ENCODE measurements at regions not wholly inside any gene's neighbourhood (a gene's known extent, or its start where the extent isn't known, plus 50 kb on each side); places are given as distances from the start of the nearest gene placed in this dataset.

- Histone ChIP-seq H3K36me3 (no peaks in the 10 kb centered on the region), H3K27ac (no peak overlapping the region), H3K27me3 (no peaks in the 10 kb centered on the region), H3K4me3 (no peak overlapping the region), H3K9me3 (no peaks in the 10 kb centered on the region), H3K4me1 (no peaks in the 10 kb centered on the region)
- DNase-seq: no peak
- in situ Hi-C loops (cut with MboI; ENCODE audit: low pct_ligation_motif_present in 1 of 4, low pct_unique_long_range_greater_than_20kb in 1 of 4, low sequenced_read_pairs in 3 of 4): loop anchor here in 1 of 4 donors (25.0 kb wide), 1 partner anchor 925 kb away; no protein-coding TSS in a partner anchor
- TF ChIP-seq EP300 (IDR thresholded peaks at IDR 0.05; ENCODE audit: low read depth): no peak
- no peak for TF ChIP-seq POLR2A (IDR thresholded peaks at IDR 0.05)
- TF ChIP-seq POLR2AphosphoS5 (IDR thresholded peaks at IDR 0.05): no peak
- TF ChIP-seq CTCF (IDR thresholded peaks at IDR 0.05): no peak
- WGBS, 2 donors (ENCODE audit: low coverage in 1 of 2): 78% methylated on average over 10 to 13 of the region's 13 CpGs
- intact Hi-C loops (cut with DNase I; ENCODE audit: low total_unique reads): no loop called here
Observed at GRCh38 chr3:188962253-188963247, 209.2 kb upstream of the TPRG1 start.

DNA sequence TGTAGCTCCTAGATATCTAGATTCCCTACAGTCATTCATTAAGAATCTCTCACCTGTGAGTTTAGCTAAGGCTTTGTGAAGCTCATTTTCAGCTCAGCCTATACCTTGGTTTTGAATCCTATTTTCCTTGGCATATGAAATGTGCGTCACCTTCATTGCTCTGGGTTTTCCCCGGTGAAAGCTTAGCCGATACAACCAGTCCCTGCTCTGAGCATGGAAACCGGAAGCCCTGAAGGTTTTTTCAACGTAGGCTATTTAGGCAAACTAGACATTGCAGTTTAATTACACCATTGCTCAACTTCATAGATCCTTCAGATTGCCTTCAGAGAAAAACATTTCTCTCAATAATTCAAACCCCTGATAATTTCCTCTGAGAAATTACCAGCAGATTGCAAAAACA, 206.8 kb upstream of the TPRG1 start:
- Histone ChIP-seq H3K27ac (no peak overlapping the region), H3K4me3 (no peak overlapping the region), H3K36me3 (no peaks in the 10 kb centered on the region), H3K9me3 (no peaks in the 10 kb centered on the region), H3K4me1 (no peaks in the 10 kb centered on the region), H3K27me3 (no peaks in the 10 kb centered on the region)
- intact Hi-C loops (cut with DNase I; ENCODE audit: low total_unique reads) (no loop called here), in situ Hi-C loops (cut with MboI; ENCODE audit: low pct_ligation_motif_present in 1 of 4, low pct_unique_long_range_greater_than_20kb in 1 of 4, low sequenced_read_pairs in 3 of 4) (loop anchor here in 1 of 4 donors (25.0 kb wide), 1 partner anchor 928 kb away; no protein-coding TSS in a partner anchor)
- DNase-seq: no peak
- no peak for TF ChIP-seq CTCF (IDR thresholded peaks at IDR 0.05)
- no peak for TF ChIP-seq EP300 (IDR thresholded peaks at IDR 0.05; ENCODE audit: low read depth)
- TF ChIP-seq POLR2A (IDR thresholded peaks at IDR 0.05): no peak
- no peak for TF ChIP-seq POLR2AphosphoS5 (IDR thresholded peaks at IDR 0.05)
- WGBS, 2 donors (ENCODE audit: low coverage in 1 of 2): 87 to 94% methylated on average over 5 of the region's 5 CpGs

DNA sequence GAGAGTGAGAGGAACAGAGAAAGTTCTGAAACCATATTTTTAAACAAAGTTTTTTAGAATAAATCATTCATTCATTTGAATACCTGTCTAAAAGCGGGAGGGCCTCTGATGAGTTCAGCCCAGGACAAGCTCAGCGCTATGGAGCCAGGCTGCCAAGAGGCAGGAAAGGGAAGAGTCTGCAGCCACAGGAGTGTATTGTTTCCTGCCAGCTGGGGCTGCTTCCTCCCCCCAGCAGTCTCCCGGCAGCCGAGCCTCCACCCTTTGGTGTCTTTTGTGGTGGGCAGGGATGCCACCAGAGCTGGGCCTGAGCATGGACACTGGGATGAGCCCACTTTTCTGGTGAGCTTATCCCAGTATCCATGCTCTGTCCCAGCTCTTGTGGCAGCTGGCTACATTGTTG, 199.5 kb upstream of the TPRG1 start:
- H3K27ac ChIP-seq: no peak overlapping the region
- no peak overlapping the region for H3K4me3 ChIP-seq
- TF ChIP-seq POLR2A (IDR thresholded peaks at IDR 0.05): no peak
- no peak for TF ChIP-seq EP300 (IDR thresholded peaks at IDR 0.05; ENCODE audit: low read depth)
- no peak for TF ChIP-seq POLR2AphosphoS5 (IDR thresholded peaks at IDR 0.05)
- TF ChIP-seq CTCF (IDR thresholded peaks at IDR 0.05): no peak
- in situ Hi-C loops (cut with MboI; ENCODE audit: low pct_ligation_motif_present in 1 of 4, low pct_unique_long_range_greater_than_20kb in 1 of 4, low sequenced_read_pairs in 3 of 4) (loop anchor here in 1 of 4 donors (25.0 kb wide), 1 partner anchor 935 kb away; no protein-coding TSS in a partner anchor), intact Hi-C loops (cut with DNase I; ENCODE audit: low total_unique reads) (loop anchor here (10.0 kb wide), 1 partner anchor 172 kb away; no protein-coding TSS in a partner anchor)
- WGBS, 2 donors (ENCODE audit: low coverage in 1 of 2): 37 to 76% methylated on average over 4 of the region's 4 CpGs
- no peak for DNase-seq
- no peaks in the 10 kb centered on the region for H3K36me3 ChIP-seq
- no peaks in the 10 kb centered on the region for H3K27me3 ChIP-seq
- H3K4me1 ChIP-seq: peaks cover 0 to 15% (median 0%) of the 10 kb centered on the region in 4 donors
- H3K9me3 ChIP-seq: peaks cover 0 to 9% of the 10 kb centered on the region in 2 donors

DNA sequence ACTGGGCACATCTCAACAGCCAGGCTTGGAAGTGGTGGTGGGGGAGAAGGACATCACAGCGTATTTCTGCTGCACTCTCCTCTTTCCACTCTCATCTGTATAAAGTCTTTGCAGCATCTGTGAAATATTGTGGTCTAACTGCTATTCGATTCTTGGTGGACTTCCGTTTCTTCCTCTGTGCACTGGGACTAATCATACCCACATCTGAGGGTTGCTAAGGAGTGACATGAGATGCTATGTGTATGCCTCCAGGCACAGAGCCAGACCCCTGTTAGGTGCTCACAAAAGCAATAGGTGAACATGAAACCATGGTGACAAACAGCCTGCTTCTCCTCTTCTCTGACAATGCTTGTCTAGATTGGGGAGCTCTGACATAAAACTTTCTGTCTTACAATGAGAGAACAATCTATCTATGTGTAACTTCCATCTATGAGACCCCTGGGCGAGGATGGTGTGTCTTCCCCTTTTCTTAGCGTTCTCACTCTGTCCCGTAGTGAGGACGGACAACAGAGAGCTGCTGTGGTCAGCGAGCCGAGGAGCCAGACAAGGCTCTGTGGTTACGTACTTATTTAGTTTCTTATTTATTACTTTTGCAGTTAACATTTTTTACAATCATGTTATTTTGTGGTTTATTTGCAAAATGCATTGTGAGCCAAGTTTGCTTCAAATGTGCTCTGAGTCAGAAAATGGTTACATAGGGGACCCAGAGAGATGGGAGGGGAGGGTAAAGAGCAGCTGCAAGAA, 196.7 kb upstream of the TPRG1 start:
- H3K36me3 ChIP-seq: no peaks in the 10 kb centered on the region
- intact Hi-C loops (cut with DNase I; ENCODE audit: low total_unique reads) (loop anchor here (10.0 kb wide), 1 partner anchor 170 kb away; no protein-coding TSS in a partner anchor), in situ Hi-C loops (cut with MboI; ENCODE audit: low pct_ligation_motif_present in 1 of 4, low pct_unique_long_range_greater_than_20kb in 1 of 4, low sequenced_read_pairs in 3 of 4) (loop anchor here in 1 of 4 donors (25.0 kb wide), 1 partner anchor 938 kb away; no protein-coding TSS in a partner anchor)
- no peaks in the 10 kb centered on the region for H3K27me3 ChIP-seq
- peak overlapping the region in 1 of 4 donors; percentile 6 for H3K4me3 ChIP-seq
- WGBS, 2 donors (ENCODE audit: low coverage in 1 of 2): 57 to 70% methylated on average over 9 to 10 of the region's 10 CpGs
- H3K9me3 ChIP-seq: peaks cover 0 to 9% of the 10 kb centered on the region in 2 donors
- no peak for DNase-seq
- H3K27ac ChIP-seq: peak overlapping the region; percentile 33 to 69 (median 50)
- TF ChIP-seq POLR2A (IDR thresholded peaks at IDR 0.05) (no peak), EP300 (IDR thresholded peaks at IDR 0.05; ENCODE audit: low read depth) (no peak), CTCF (IDR thresholded peaks at IDR 0.05) (no peak), POLR2AphosphoS5 (IDR thresholded peaks at IDR 0.05) (no peak)
- H3K4me1 ChIP-seq: peaks cover 0 to 15% (median 2%) of the 10 kb centered on the region in 4 donors
